ENCODE measurements at regions not wholly inside any gene's neighbourhood (a gene's known extent, or its start where the extent isn't known, plus 50 kb on each side); places are given as distances from the start of the nearest gene placed in this dataset.

DNA sequence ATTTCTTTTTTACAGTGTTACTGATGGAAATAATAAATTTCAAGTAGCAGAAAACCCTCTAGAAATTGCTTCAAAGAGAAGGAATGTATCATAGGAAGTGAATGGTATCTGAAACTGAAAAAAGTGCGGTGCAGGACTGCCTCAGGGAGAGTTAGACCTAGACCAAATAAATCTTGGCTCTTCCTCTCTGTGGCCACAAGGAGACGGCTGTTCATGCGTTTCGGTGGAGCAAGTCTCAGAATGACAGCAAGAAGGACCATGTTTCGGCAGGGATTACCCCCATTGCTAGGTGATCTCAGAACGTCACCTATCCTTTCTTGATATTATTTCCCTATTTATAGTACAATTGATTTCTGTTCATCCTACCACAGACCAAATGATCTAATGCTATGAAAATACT is 522.3 kb downstream of the SOX11 start:
- in situ Hi-C loops (cut with MboI; ENCODE audit: low pct_unique_long_range_greater_than_20kb, low sequenced_read_pairs, unreplicated experiment): no loop called here
- TF ChIP-seq, protein P1, sequence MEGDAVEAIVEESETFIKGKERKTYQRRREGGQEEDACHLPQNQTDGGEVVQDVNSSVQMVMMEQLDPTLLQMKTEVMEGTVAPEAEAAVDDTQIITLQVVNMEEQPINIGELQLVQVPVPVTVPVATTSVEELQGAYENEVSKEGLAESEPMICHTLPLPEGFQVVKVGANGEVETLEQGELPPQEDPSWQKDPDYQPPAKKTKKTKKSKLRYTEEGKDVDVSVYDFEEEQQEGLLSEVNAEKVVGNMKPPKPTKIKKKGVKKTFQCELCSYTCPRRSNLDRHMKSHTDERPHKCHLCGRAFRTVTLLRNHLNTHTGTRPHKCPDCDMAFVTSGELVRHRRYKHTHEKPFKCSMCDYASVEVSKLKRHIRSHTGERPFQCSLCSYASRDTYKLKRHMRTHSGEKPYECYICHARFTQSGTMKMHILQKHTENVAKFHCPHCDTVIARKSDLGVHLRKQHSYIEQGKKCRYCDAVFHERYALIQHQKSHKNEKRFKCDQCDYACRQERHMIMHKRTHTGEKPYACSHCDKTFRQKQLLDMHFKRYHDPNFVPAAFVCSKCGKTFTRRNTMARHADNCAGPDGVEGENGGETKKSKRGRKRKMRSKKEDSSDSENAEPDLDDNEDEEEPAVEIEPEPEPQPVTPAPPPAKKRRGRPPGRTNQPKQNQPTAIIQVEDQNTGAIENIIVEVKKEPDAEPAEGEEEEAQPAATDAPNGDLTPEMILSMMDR (IDR thresholded peaks at IDR 0.05; ENCODE audit: extremely low read depth, insufficient read depth, missing control alignments): no peak
- DNase-seq (ENCODE audit: low spot score): no peak

DNA sequence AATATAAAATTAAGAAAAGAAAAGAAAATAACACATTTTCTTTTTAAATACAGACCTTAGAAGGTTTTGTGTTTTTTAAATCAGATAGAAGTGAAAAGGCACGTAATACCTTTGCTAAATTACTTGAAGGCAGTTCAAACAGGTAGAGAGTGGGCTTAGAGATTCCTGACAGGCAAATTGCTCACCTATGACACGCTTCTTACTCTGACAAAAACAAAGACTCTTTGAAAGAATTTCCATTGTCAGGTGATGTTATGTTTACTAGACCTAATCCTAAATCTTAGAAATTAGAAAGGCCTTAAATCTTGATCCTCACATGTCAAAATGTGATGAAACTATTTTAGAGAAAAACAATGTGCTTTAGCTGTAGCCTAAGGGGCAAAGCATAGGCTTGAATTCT is 522.9 kb downstream of the SOX11 start:
- DNase-seq (ENCODE audit: low spot score): no peak
- in situ Hi-C loops (cut with MboI; ENCODE audit: low pct_unique_long_range_greater_than_20kb, low sequenced_read_pairs, unreplicated experiment): no loop called here
- TF ChIP-seq, protein P1 (IDR thresholded peaks at IDR 0.05; ENCODE audit: extremely low read depth, insufficient read depth, missing control alignments): no peak

DNA sequence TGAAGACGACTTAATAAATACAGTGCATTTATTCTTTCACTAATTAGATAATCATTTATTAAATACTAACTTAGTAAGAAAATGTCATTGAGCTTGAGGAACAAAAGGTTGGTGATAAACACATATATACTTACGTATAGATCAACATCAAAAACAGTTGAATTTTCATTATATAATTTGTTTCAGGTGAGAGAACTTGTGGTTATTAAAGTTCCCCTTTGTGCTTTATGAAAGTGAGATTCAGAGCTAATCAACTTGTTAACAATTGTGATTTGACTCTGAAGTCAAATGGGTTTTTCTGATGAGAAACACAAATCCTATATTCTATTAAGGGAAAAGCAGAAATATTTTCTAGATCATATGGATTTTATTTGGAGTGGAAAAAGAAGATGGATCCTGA is 524.0 kb downstream of the SOX11 start:
- no peak for DNase-seq (ENCODE audit: low spot score)
- in situ Hi-C loops (cut with MboI; ENCODE audit: low pct_unique_long_range_greater_than_20kb, low sequenced_read_pairs, unreplicated experiment): no loop called here
- TF ChIP-seq, protein P1 (IDR thresholded peaks at IDR 0.05; ENCODE audit: extremely low read depth, insufficient read depth, missing control alignments): no peak

DNA sequence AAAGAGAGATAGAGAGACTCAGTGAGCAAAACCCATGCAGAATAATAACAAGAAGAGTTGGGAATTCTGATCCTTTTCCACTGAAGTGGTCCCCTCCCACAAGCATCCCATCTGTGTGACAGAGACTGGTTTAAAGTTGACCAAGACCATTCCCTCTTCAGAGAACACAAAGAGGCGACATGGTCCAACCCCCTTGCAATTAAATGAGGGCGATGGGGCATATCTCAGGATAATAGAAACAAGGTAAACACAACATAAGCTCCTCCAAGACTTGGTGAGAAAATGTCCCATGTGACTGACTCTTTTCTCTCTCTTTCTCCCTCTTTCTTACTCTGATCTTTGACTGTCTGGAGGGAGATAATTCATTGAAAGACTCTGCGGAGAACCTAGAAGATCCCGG is 526.7 kb downstream of the SOX11 start:
- in situ Hi-C loops (cut with MboI; ENCODE audit: low pct_unique_long_range_greater_than_20kb, low sequenced_read_pairs, unreplicated experiment): no loop called here
- DNase-seq (ENCODE audit: low spot score): no peak
- TF ChIP-seq, protein P1 (IDR thresholded peaks at IDR 0.05; ENCODE audit: extremely low read depth, insufficient read depth, missing control alignments): no peak

DNA sequence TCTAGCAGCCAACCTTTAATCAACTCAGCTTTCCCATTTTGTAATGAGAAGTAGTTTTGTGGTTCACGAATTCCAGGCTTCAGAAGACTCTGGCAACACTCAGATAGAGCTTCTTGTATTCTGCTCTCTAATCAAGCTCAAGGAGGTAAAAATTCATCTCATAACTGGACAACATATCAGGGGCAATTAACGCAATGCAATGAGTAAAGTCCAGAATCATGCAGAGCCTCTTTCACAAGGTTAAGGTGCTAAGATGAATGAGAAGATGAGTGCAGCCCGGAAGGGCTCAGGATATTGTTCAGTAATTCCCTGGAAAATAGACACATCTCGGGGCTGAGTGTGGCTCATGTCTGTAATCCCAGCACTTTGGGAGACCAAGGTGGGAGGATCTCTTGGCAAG is 527.7 kb downstream of the SOX11 start:
- in situ Hi-C loops (cut with MboI; ENCODE audit: low pct_unique_long_range_greater_than_20kb, low sequenced_read_pairs, unreplicated experiment): no loop called here
- TF ChIP-seq, protein P1 (IDR thresholded peaks at IDR 0.05; ENCODE audit: extremely low read depth, insufficient read depth, missing control alignments): no peak

DNA sequence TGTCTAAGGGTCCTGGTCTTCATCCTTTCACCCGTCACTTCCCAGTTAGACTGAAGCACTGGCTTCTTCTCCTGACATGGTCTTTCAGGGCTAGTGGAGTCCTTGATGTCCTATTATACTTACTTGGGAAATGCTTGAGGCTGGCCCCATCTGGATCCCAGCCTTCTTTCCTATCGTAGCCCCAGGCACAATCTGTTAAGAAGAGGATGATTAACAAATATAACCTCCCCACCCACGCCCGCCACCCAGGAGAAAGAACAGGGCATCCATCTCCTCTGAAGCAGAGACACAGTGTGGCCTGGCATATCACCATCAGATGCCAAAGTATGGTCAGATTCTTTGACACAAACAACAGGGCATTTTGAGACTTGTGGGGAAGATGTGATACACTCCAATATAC is 530.1 kb downstream of the SOX11 start:
- in situ Hi-C loops (cut with MboI; ENCODE audit: low pct_unique_long_range_greater_than_20kb, low sequenced_read_pairs, unreplicated experiment): no loop called here
- TF ChIP-seq, protein P1 (IDR thresholded peaks at IDR 0.05; ENCODE audit: extremely low read depth, insufficient read depth, missing control alignments): no peak
- no peak for DNase-seq (ENCODE audit: low spot score)

More for the DNA sequence above, 527.7 kb downstream of the SOX11 start:
- no peak for DNase-seq (ENCODE audit: low spot score)

DNA sequence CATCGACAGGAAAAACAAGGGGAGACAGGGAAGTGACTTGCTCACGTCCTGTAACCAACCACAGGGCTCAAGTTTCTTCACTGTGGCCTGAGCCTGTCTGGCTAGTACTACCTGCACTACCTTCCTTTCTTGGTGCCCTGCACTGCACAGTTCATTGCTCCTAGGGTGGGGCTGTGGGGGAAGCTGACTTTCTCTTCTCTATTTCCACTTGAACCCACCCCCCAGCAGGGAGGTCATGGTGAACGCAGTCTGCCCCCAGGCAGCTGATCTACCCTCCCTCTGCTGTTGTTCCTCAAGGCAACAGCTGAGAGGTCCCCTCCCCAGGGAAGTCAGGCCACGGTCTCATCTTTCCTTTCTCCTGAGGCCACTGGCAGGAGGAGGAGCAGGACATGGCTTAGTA is 532.1 kb downstream of the SOX11 start:
- TF ChIP-seq, protein P1 (IDR thresholded peaks at IDR 0.05; ENCODE audit: extremely low read depth, insufficient read depth, missing control alignments): no peak
- in situ Hi-C loops (cut with MboI; ENCODE audit: low pct_unique_long_range_greater_than_20kb, low sequenced_read_pairs, unreplicated experiment): no loop called here
- no peak for DNase-seq (ENCODE audit: low spot score)

Measured in GM13977 (cell line).